ENCODE measurements at regions not wholly inside any gene's neighbourhood (a gene's known extent, or its start where the extent isn't known, plus 50 kb on each side); places are given as distances from the start of the nearest gene placed in this dataset.

DNA sequence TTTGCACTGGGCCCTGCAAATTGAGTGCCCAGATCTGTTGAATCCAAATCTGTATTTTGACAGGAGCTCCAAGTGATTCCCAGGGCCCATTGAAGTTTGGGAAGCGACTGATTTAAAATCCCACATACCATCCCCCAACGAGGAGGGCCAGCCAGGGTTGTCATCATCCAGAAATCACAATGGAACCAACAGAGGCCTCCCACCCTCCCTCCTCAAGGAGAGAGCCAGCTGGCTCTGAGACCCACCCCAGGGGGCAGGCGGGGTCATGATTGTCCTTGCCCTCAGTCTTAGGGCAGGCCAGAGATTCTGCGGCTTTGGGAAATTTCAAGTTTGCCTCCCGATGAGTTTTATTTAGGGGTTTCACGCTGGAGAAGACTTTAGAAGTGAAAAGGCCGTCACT is 358.2 kb downstream of the MN1 start:
- peaks cover 2 to 15% (median 10%) of the 10 kb centered on the region in 5 donors for H3K27me3 Mint-ChIP-seq
- DNase-seq (no peak), ATAC-seq (no peak)
- peaks cover 0 to 3% (median 0%) of the 10 kb centered on the region in 4 donors for H3K4me1 Mint-ChIP-seq
- no peak overlapping the region for H3K4me3 Mint-ChIP-seq
- H3K36me3 Mint-ChIP-seq = no peaks in the 10 kb centered on the region
- H3K9me3 Mint-ChIP-seq = no peaks in the 10 kb centered on the region
- POLR2A ChIA-PET = no interaction called here
- H3K27ac Mint-ChIP-seq = no peak overlapping the region

DNA sequence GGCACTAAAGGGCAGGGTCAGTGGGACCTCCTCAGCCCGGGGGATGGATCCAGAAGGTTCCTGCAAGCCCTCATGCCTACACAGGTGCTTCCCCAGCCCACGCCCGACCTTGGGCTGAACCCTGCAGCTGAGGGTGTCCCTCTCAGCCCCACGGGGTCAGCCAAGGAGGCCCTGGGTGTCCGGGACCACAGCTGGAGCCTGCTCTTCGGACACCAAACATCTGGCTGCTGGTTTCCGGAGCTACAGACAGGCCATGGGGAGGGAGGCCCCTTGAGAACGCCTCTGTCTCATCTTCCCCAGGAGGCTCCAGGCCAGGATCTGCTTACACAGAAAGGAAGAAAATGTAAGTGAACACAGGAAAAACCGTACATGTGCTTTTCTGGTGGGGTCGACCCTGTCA is 355.7 kb downstream of the MN1 start:
- no peak for DNase-seq
- POLR2A ChIA-PET = no interaction called here
- H3K36me3 Mint-ChIP-seq = no peaks in the 10 kb centered on the region

DNA sequence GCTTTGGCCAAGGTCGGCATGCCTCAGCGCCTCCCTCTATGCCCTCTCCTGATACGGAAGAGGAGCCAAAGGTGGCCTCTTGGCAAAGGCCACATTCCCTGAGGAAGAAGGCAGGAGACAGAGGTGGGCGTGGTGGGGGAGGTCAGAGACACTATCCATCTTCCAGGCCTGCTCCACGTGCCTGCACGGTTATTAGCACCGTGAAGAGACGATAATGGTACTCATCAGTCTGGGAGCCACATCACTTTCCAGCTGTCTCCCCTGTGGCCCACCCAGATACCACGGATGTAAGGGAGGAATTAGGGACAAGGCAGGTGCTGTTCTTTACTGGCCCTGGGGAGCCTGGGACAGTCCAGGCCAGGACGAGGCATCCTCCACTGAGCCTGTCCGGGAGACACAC is 354.3 kb downstream of the MN1 start:
- POLR2A ChIA-PET = no interaction called here
- ATAC-seq (no peak), DNase-seq (no peak)
- no peaks in the 10 kb centered on the region for H3K36me3 Mint-ChIP-seq
- H3K27ac Mint-ChIP-seq = no peak overlapping the region
- peaks cover 0 to 16% (median 2%) of the 10 kb centered on the region in 5 donors for H3K27me3 Mint-ChIP-seq
- no peaks in the 10 kb centered on the region for H3K4me1 Mint-ChIP-seq
- peaks cover 0 to 10% (median 0%) of the 10 kb centered on the region in 9 donors for H3K9me3 Mint-ChIP-seq
- H3K4me3 Mint-ChIP-seq = no peak overlapping the region

More for the DNA sequence above, 355.7 kb downstream of the MN1 start:
- H3K27me3 Mint-ChIP-seq = peaks cover 0 to 9% (median 2%) of the 10 kb centered on the region in 5 donors
- H3K27ac Mint-ChIP-seq = no peak overlapping the region
- no peak overlapping the region for H3K4me3 Mint-ChIP-seq
- ATAC-seq = no peak
- peaks cover 0 to under 1% (median 0%) of the 10 kb centered on the region in 4 donors for H3K4me1 Mint-ChIP-seq
- peaks cover 0 to 9% (median 0%) of the 10 kb centered on the region in 9 donors for H3K9me3 Mint-ChIP-seq

DNA sequence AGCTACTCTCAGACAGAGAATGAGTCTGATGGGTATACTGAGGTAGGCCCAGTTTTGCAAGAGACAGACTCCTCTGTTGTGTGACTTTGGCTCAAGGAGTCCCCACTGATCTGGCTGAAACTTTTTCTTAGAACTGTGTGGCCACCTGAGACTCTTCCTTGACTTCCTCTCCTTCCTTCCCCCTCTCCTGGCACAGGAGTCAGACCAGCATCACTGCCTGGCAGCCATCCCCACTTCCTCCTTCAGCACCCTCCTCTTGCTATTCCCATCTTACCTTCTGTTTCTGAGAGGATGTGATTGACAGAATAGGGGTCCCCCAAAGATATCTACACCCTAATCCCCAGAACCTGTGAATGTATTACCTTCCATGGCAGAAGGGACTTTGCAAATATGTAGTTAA is 351.1 kb downstream of the MN1 start:
- Mint-ChIP-seq H3K4me3 (no peak overlapping the region), H3K36me3 (no peaks in the 10 kb centered on the region), H3K4me1 (no peaks in the 10 kb centered on the region)

DNA sequence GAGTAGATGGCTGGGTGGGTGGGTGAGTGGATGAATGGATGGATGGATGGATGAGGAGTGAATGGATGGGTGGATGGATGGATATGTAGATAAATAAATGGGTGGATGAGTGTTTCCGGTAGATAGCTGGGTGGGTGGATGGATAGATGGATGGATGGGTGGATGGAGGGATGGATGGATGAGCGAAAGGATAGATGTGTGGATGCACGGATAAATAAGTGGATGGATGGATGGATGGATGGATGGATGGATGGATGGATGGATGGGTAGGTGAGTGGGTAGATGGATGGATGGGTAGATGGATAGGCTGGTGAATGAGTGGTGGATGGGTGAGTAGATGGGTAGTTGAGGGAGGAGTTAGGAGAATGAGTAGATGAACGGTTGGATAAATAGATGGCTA is 349.3 kb downstream of the MN1 start:
- Mint-ChIP-seq H3K4me3 (no peak overlapping the region), H3K9me3 (peaks cover 0 to 10% (median 0%) of the 10 kb centered on the region in 9 donors), H3K27ac (no peak overlapping the region), H3K4me1 (no peaks in the 10 kb centered on the region), H3K36me3 (no peaks in the 10 kb centered on the region), H3K27me3 (peaks cover 0 to 28% (median 6%) of the 10 kb centered on the region in 5 donors)
- POLR2A ChIA-PET = no interaction called here
- DNase-seq (no peak), ATAC-seq (no peak)

More for the DNA sequence above, 351.1 kb downstream of the MN1 start:
- ATAC-seq = no peak
- DNase-seq = no peak
- Mint-ChIP-seq H3K27me3 (peaks cover 0 to 25% (median 2%) of the 10 kb centered on the region in 5 donors), H3K9me3 (peaks cover 0 to 10% (median 0%) of the 10 kb centered on the region in 9 donors), H3K27ac (no peak overlapping the region)
- POLR2A ChIA-PET = no interaction called here

DNA sequence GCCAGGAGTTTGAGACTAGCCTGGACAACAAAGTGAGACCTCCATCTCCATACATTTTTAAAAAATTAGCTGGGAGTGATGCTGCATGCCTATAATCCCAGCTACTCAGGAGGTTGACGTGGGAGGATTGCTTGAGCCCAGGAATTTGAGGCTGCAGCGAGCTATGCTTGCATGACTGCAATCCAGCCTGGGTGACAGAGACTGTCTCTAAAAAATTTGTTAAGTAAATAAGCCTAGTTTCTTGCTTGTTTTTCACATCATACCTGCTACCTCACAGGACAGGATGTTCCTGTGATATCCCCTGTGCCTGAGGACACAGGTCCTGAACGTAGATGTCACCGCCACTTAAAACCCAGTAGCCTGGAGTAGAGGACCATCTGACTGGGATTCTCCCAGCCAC is 348.6 kb downstream of the MN1 start:
- Mint-ChIP-seq H3K4me1 (no peaks in the 10 kb centered on the region), H3K4me3 (no peak overlapping the region), H3K27me3 (peaks cover 0 to 28% (median 6%) of the 10 kb centered on the region in 5 donors), H3K27ac (no peak overlapping the region), H3K9me3 (peaks cover 0 to 10% (median 0%) of the 10 kb centered on the region in 9 donors), H3K36me3 (no peaks in the 10 kb centered on the region)
- no peak for ATAC-seq
- POLR2A ChIA-PET = no interaction called here
- DNase-seq = no peak

DNA sequence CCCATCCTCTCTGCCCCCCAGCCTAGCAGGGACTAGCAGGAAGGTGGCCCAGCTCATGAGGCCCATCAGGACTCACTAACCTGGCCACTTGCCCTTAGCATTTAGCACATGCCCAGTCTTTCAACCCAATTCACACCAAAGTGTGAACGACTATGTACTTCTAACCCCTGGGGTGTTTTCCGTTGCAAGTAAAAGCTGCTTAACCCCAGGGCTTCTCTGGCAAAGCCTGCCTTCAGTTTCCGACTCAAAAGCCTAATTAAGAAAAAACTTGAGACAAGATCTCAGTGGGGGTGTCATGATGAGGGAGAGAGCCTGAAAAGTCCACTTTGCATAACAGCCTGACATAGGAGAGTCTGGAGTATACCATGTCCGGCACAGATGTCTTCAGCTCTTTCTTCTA is 347.8 kb downstream of the MN1 start:
- no peaks in the 10 kb centered on the region for H3K4me1 Mint-ChIP-seq
- DNase-seq (no peak), ATAC-seq (no peak)
- peaks cover 0 to 28% (median 6%) of the 10 kb centered on the region in 5 donors for H3K27me3 Mint-ChIP-seq
- no peaks in the 10 kb centered on the region for H3K36me3 Mint-ChIP-seq
- POLR2A ChIA-PET = no interaction called here
- no peak overlapping the region for H3K4me3 Mint-ChIP-seq
- H3K9me3 Mint-ChIP-seq = peaks cover 0 to 10% (median 0%) of the 10 kb centered on the region in 9 donors
- no peak overlapping the region for H3K27ac Mint-ChIP-seq

DNA sequence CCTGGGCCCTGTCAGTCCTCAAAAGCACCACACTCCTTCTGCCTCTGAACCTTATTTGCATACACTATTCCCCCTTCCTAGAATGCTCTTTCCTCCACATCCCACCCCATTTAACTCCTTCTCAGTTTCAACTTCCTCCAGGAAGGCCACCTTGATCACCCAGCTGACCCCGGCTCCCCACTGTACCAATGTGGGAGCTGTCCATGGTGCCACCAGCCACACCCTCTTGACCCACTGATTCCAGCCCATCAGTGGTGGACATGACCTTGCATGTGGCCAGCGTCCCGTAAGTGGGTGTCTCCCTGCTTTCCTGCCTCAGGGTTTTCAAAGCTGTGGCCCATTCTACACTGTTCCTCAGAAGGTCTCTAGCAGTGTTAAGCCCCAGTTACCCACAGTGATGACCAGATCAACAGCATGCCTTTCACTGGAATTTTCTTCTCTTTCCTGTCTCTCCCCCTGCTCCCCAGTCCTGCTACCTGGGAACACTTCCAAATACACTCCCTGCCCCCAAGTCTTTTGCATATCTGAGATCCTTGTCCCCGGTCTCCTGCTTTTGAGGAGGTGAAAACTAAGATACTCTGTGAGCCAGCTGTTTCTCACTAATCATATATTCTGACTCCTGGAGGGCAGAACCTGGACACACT is 346.6 kb downstream of the MN1 start:
- DNase-seq (no peak), ATAC-seq (no peak)
- no peaks in the 10 kb centered on the region for H3K4me1 Mint-ChIP-seq
- H3K27ac Mint-ChIP-seq = no peak overlapping the region
- no peaks in the 10 kb centered on the region for H3K36me3 Mint-ChIP-seq
- no peak overlapping the region for H3K4me3 Mint-ChIP-seq
- H3K9me3 Mint-ChIP-seq = peaks cover 0 to 10% (median 0%) of the 10 kb centered on the region in 9 donors
- POLR2A ChIA-PET = no interaction called here
- peaks cover 6 to 32% (median 9%) of the 10 kb centered on the region in 5 donors for H3K27me3 Mint-ChIP-seq

DNA sequence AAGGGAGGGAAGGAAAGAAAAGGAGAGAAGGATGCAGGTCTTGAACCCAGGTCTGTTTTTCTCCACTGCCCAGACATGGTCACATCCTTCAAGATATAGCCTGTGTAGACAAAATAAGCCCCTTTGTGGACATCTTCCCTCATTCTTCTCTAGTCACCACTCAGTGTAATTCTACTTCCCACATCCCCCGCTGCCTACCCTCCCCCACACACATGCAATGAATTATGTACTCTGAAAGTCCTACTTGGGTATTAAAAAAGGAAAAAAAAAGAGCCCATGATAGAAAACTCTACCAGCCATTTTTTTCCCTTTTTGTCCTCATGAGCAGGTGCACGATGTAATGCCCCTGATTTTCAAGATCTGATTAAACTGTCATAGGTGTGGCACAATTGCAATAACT is 346.0 kb downstream of the MN1 start:
- H3K4me1 Mint-ChIP-seq = no peaks in the 10 kb centered on the region
- H3K27ac Mint-ChIP-seq = no peak overlapping the region
- H3K27me3 Mint-ChIP-seq = peaks cover 4 to 29% (median 10%) of the 10 kb centered on the region in 5 donors
- no peak overlapping the region for H3K4me3 Mint-ChIP-seq
- DNase-seq = no peak
- H3K9me3 Mint-ChIP-seq = peaks cover 0 to 5% (median 0%) of the 10 kb centered on the region in 9 donors
- no peaks in the 10 kb centered on the region for H3K36me3 Mint-ChIP-seq
- POLR2A ChIA-PET = no interaction called here
- ATAC-seq = no peak

DNA sequence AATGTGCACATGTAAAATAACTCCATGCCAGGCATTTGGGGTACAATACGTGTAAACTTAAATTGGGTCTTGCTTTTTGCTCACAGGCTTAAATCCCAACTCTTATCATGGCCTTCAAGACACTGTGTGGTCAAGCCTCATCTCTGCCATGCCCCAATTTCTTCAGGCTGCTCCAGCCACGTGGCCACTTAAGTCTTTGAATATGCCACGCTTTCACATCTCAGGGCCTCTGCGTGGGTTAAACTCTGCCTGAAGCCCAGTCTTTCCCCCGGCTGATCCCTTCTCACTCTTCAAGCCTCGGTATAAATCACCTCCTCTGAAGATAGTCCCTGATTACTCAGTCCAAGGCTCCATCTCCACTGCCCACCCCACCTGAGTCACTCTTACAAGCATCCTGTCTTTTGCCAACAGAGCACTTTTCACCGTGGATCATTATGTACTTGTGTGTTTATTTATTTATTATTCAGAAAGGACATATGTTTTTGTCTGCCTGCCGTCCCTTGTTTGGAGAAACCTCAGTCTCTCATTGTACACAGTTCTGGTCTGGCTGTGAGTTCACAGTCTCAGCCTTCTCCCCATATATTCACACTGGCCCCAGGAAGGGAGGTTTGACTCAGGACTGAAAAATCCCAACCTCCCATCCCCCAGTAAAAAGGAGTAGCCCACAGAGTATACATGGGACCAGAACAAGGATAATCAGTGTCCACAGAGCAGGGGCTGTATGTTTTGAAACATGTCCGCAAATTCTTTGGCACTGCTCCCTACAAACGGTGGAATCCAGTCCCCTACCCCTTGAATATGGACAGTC is 344.7 kb downstream of the MN1 start:
- Mint-ChIP-seq H3K4me3 (no peak overlapping the region), H3K27me3 (peaks cover 4 to 34% (median 12%) of the 10 kb centered on the region in 5 donors), H3K27ac (no peak overlapping the region), H3K4me1 (no peaks in the 10 kb centered on the region), H3K9me3 (peaks cover 0 to 2% (median 0%) of the 10 kb centered on the region in 9 donors), H3K36me3 (no peaks in the 10 kb centered on the region)
- POLR2A ChIA-PET = no interaction called here
- ATAC-seq = no peak
- DNase-seq = no peak

DNA sequence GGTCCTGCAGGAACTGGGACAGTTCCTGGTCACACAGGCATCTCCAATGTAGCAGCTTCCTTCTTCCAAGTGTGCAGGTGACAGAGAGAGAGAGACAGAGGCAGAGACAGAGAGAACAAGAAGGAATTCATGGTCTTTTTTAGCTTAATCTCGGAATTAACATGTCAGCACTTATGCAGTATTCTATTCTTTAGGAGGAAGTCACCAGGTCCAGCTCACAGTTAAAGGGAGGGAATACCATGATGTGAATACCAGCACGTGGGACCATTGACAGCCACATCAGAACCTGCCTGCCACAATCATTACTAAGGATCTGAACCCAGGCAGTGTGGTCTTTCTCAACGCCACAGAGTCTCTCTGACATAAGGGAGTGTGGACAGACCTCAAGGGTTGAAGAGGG is 341.6 kb downstream of the MN1 start:
- no peaks in the 10 kb centered on the region for H3K4me1 Mint-ChIP-seq
- H3K27me3 Mint-ChIP-seq = peaks cover 4 to 30% (median 11%) of the 10 kb centered on the region in 5 donors
- ATAC-seq = no peak
- POLR2A ChIA-PET = no interaction called here
- H3K9me3 Mint-ChIP-seq = peaks cover 0 to 3% (median 0%) of the 10 kb centered on the region in 9 donors
- H3K4me3 Mint-ChIP-seq = no peak overlapping the region
- H3K36me3 Mint-ChIP-seq = no peaks in the 10 kb centered on the region
- DNase-seq = no peak
- no peak overlapping the region for H3K27ac Mint-ChIP-seq

DNA sequence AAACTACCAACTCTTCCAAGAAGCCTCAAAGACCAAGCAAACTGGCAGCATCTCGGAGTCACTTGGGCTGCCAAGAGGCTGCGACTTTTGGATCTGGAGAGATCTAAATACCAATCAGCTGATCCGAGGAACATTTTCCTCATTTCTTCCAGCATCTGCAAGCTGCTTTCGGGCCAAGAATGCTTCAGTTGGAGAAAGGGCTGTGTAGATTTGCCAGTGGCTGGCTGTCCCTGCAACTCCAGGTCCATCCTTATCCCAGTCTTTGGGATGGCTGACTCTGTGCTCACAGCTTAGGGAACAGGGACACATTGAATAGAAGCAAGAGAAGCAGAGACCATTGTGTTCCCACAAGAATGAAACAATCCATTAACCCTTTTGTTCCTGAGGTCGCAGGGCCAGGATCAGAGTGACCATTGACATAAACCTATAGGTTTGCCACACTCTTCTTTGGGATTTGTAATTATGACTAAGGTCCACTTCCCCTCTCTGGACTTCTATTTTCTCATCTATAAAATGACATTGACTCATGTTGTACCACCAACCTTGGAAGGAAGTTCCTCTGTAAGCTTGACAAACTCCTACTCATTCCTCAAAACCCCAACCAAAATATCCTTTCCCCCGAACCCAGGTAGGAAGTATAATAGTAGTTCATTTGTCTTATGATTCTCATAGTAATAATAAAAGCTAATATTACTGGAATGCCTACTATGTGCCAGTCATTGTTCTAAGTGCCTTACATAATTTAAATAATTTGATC is 340.8 kb downstream of the MN1 start:
- POLR2A ChIA-PET = no interaction called here
- peaks cover 4 to 25% (median 10%) of the 10 kb centered on the region in 5 donors for H3K27me3 Mint-ChIP-seq
- peaks cover 0 to 3% (median 0%) of the 10 kb centered on the region in 9 donors for H3K9me3 Mint-ChIP-seq
- DNase-seq = no peak
- no peak overlapping the region for H3K4me3 Mint-ChIP-seq
- H3K4me1 Mint-ChIP-seq = no peaks in the 10 kb centered on the region
- H3K27ac Mint-ChIP-seq = no peak overlapping the region
- H3K36me3 Mint-ChIP-seq = no peaks in the 10 kb centered on the region
- no peak for ATAC-seq

DNA sequence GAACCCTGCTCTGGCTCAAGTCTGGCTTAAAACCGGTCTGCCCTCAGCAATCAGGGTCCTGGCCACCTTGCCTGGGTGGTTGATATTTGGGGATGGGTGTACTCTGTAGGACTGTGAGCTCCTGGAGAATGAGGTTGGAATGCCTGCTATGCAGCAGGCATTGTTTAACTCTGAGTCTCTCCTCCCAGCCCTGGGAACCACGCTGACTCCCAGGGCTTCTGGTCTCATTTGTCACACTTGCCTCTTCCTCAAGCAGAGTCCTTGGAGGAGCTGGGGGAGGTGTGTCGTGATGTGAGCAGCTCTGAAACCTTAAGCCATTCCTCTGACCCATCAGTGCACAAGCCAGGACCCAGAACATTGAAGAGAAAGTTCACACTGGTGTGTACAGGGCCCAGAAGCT is 340.1 kb downstream of the MN1 start:
- peaks cover 4 to 24% (median 9%) of the 10 kb centered on the region in 5 donors for H3K27me3 Mint-ChIP-seq
- H3K9me3 Mint-ChIP-seq = peaks cover 0 to 3% (median 0%) of the 10 kb centered on the region in 9 donors
- H3K4me1 Mint-ChIP-seq = no peaks in the 10 kb centered on the region
- H3K36me3 Mint-ChIP-seq = no peaks in the 10 kb centered on the region
- ATAC-seq (no peak), DNase-seq (no peak)
- no peak overlapping the region for H3K4me3 Mint-ChIP-seq
- POLR2A ChIA-PET = no interaction called here
- no peak overlapping the region for H3K27ac Mint-ChIP-seq

All from naive thymus-derived CD8-positive, alpha-beta T cell (primary cell).